Coronary artery (tissue), 2 donors: ENCODE measurements at regions not wholly inside any gene's neighbourhood (a gene's known extent, or its start where the extent isn't known, plus 50 kb on each side); places are given as distances from the start of the nearest gene placed in this dataset.

Source experiments
- DNase-seq: peaks from one replicate; pipeline ENCODE4 v3.0.0-alpha.2; 2017; ENCODE audit warnings: low spot score
- H3K27ac ChIP-seq, 2 donors: fragments of 200-600 bp; sonication (generic); one replicate each; pipeline ENCODE4 v1.5.1; 2016 to 2019
- H3K4me3 ChIP-seq: fragments of 200-600 bp; sonication (generic); 2 replicates; pipeline ENCODE4 v1.5.1; 2016; ENCODE audit warnings: mild to moderate bottlenecking, moderate library complexity
- CTCF ChIP-seq: fragments of 200-600 bp; sonication (generic); IDR thresholded peaks from one replicate; pipeline ENCODE4 v1.5.1; 2019; ENCODE audit warnings: antibody characterized with exemption

- no peak for DNase-seq
- no peak for TF ChIP-seq CTCF
- no peak overlapping the region for H3K4me3 ChIP-seq
- no peak overlapping the region for H3K27ac ChIP-seq
Measured at GRCh38 chr15:77731945-77732344, 99.2 kb upstream of the LINGO1 start.

GRCh38 chr15:77731067-77731466, 98.4 kb upstream of the LINGO1 start:
- no peak overlapping the region for H3K27ac ChIP-seq
- no peak for DNase-seq
- no peak for TF ChIP-seq CTCF
- H3K4me3 ChIP-seq = no peak overlapping the region

- H3K27ac ChIP-seq = no peak overlapping the region
- no peak for TF ChIP-seq CTCF
- DNase-seq = no peak
- no peak overlapping the region for H3K4me3 ChIP-seq
Measured at GRCh38 chr15:77727635-77728304, 95.1 kb upstream of the LINGO1 start.

GRCh38 chr15:77724715-77725114, 92.0 kb upstream of the LINGO1 start:
- H3K4me3 ChIP-seq = no peak overlapping the region
- TF ChIP-seq CTCF = no peak
- no peak for DNase-seq
- H3K27ac ChIP-seq = no peak overlapping the region

GRCh38 chr15:77723756-77724155, 91.0 kb upstream of the LINGO1 start:
- no peak for DNase-seq
- no peak for TF ChIP-seq CTCF

GRCh38 chr15:77722759-77723460, 90.2 kb upstream of the LINGO1 start:
- no peak for DNase-seq
- Histone ChIP-seq H3K4me3 (no peak overlapping the region), H3K27ac (no peak overlapping the region)
- TF ChIP-seq CTCF = no peak

More at GRCh38 chr15:77723756-77724155, 91.0 kb upstream of the LINGO1 start:
- no peak overlapping the region for H3K27ac ChIP-seq
- H3K4me3 ChIP-seq = no peak overlapping the region

GRCh38 chr15:77721963-77722362, 89.3 kb upstream of the LINGO1 start:
- TF ChIP-seq CTCF = no peak

More at GRCh38 chr15:77721963-77722362, 89.3 kb upstream of the LINGO1 start:
- no peak overlapping the region for H3K27ac ChIP-seq
- no peak overlapping the region for H3K4me3 ChIP-seq
- DNase-seq = no peak
